HG02943 (cell line): ENCODE measurements at regions not wholly inside any gene's neighbourhood (a gene's known extent, or its start where the extent isn't known, plus 50 kb on each side); places are given as distances from the start of the nearest gene placed in this dataset.

Source experiments
- ATAC-seq: cut with Tn5 transposase; IDR thresholded peaks from one replicate; pipeline ENCODE4 v1.9.1; 2021; ENCODE audit warnings: mild to moderate bottlenecking, low read depth, moderate library complexity; ENCODE audit not compliant: unreplicated experiment

- ATAC-seq = no peak
Measured at GRCh38 chr5:54624805-54625568, 107.4 kb downstream of the SNX18 start.

GRCh38 chr5:54621709-54622108 lies 104.2 kb downstream of the SNX18 start:
- ATAC-seq = no peak

- ATAC-seq = no peak
Measured at GRCh38 chr5:54621048-54621447, 103.5 kb downstream of the SNX18 start.

DNA sequence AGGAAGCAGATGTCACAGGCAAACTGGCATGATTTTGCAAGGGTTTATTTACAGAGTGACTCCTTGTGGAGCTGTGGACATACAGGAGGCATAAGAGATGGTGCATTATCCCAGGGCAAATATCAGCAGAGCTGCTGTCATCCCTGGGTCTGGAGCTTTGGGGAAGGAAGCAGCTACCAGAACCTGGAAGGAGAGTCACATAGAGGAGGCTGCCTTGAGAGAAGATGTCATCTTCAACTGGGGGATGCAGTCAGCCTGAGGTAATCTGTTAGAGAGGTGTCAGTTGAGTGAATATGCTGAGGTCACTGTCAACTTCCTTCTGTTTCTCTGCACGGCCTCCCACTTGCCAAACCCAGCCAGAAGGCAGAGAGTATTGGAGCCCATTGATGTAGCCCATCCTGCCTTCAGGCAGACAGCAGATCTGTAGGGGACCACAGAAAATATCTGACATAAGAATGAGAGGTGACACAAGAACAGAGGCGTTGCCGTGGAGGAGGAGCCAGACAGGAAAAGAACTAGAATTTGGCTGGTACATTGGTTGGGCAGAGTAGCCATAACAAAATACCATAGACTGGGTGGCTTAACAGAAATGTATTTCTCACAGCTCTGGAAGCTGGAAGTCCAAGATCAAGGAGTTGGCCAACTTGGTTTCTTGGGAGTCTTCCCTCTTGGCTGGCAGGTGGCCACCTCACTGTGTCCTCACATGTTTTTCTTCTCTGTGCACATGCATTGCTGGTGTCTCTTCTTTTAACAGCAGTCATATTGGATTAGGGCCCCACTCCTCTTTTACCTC lies 102.8 kb downstream of the SNX18 start:
- no peak for ATAC-seq

- ATAC-seq = no peak
Measured at GRCh38 chr5:54619731-54620130, 102.2 kb downstream of the SNX18 start.

DNA sequence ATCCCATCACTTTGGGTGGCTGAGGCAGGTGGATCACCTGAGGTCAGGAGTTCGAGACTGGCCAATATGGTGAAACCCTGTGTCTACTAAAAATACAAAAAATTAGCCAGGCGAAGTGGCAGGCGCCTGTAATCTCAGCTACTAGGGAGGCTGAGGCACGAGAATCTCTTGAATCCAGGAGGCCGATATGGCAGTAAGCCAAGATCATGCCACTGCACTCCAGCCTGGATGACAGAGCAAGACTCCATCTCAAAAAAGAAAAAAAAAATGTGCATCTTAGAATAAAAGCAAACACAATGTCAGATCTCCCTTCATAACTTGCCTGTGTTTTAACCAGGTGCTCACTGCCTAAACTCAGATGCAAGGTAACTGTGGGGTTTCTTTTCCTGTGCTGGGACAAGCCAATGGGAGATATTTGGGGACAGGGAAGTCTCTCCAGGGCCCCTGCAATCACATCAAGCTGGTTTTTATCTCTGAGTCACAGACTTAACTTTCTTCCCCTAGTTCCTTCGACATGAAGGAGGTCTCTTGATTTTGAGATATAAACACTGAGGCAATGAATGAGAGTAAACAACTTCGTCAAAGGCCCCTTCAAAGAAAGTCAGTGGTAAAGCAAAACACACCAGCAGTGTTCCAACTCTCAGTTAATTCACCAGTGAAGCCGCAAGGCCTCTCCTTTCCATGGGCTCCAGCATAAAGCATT lies 99.1 kb downstream of the SNX18 start:
- ATAC-seq = no peak

DNA sequence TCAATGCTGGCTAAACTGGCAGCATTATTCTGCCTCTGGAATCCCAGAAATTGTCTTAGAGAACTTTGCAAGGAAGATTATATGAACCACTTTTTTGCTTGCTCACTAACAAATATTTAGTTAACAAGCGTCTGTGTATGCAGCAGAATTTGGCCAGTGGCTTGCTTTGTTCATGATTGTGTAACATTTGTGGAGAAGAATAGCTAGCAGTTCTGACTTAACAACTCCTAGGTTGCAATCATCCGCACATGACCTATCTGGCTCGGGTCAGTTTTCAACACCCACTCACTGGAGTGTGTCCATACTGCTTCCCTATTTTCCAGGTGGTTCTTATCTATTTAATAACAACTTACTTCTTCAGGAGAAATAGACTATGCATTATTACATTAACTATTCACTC lies 98.5 kb downstream of the SNX18 start:
- ATAC-seq = no peak

DNA sequence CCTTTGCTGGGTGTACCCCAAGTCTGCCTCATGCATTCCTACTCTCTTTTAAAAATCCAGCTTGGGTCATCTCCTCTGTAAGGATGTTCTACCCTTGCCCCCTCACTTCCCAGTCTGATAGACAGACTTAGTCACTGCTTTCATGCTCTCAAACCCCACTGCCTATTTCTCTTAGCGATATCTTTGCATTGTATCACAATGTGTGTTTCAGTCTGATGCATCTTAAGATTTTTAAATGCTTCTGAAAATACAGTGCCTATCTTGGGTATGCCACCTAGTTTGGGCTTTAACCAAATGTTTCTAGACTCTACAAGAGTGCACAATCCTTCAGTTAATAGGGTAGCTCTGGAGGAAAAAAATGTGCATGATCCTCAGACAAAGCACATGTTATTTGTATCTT lies 97.8 kb downstream of the SNX18 start:
- ATAC-seq = no peak

- no peak for ATAC-seq
Measured at GRCh38 chr5:54612711-54613110, 95.2 kb downstream of the SNX18 start.

DNA sequence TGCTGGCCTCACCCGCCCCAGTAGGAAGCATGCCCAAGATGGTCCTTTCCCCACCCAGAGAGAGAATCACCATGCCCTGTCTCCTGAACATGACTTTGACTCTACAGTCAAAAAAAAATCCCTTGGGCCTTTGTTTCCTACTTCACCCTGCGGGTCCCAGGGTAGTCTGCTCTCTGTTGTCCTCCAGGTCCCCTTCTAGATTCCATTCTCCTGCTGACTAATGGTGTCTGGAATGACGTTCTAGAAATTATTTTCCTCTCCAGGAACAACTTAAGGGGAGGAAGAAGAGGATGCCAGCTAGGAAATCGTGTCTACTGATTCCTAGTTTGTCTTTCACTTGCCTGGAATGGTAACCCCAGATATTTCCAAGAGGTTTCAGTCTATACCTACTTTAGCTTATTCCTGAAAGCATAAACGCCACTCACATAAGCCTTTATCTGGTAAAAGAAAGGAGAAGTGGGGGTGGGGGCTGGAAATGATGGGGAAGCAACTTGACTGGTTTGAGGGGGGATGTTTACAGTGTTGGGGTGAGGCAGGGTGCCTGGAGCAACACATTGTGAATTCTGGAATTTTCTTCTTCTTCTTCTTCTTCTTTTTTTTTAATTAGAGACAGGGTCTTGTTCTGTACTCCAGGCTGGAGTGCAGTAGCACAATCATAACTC lies 93.9 kb downstream of the SNX18 start:
- ATAC-seq = no peak

GRCh38 chr5:54610197-54610944 lies 92.8 kb downstream of the SNX18 start:
- peak; percentile 94 for ATAC-seq

GRCh38 chr5:54608423-54609085 lies 91.0 kb downstream of the SNX18 start:
- no peak for ATAC-seq

DNA sequence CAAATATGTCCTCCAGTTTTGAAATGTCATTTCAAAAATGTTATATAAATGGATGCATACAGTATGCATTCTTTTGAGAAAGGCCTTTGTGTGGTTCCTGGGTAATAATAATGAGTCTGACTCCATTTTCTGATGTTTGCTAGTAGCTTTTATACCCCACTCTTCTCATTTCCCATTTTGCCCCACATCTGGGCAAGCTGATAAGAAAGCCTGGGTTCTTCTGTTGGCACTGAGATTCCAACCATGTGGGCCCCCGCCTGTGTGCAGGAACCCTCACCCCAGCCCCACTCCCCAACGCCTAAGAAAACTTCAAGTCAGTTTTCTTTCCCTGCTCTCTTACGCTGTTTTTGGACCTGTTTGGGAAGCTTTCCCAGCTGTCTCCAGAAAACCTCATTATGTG lies 89.4 kb downstream of the SNX18 start:
- ATAC-seq = no peak

DNA sequence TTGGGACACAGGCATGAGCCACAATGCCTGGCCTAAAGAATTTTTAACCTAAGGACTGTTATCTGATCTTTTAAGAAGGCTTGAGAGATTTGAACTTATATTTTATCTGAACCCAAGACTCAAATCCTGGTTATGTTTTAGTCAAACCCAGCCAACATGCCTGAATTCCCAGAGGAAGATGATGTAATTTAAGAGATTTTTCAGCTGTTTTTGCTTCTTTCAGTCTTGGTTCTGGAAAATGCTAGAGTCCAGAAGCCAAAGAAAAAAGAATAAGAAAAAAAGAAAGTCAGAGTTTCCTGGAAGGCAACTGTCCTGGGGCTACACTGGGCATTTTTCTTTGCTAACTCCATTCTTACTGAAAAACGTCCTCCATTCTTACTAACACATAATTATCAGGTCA lies 85.8 kb downstream of the SNX18 start:
- no peak for ATAC-seq

- no peak for ATAC-seq
Measured at GRCh38 chr5:54602475-54602874, 84.9 kb downstream of the SNX18 start.

- no peak for ATAC-seq
Measured at GRCh38 chr5:54601411-54602230, 84.1 kb downstream of the SNX18 start.
